SK-N-SH (cell line): ENCODE measurements at regions not wholly inside any gene's neighbourhood (a gene's known extent, or its start where the extent isn't known, plus 50 kb on each side); places are given as distances from the start of the nearest gene placed in this dataset.

Source experiments
- CTCF ChIA-PET: fragments of 300-600, 350-600 bp; formaldehyde crosslinking; extraction: SDS; loops from one replicate; lab custom pipeline; 2021; lab: Yijun Ruan, JAX
- POLR2A ChIA-PET: fragments of 350-600 bp; sonication (Branson Sonifier 250); formaldehyde crosslinking; extraction: SDS; loops from one replicate; lab custom pipeline; 2020; ENCODE audit warnings: antibody characterized with exemption, inconsistent platforms; lab: Yijun Ruan, JAX
- DNase-seq: peaks from one replicate; pipeline ENCODE4 v3.0.0; 2012
- H2AFZ ChIP-seq: fragments of 200-600 bp; sonication (generic); 2 replicates; pipeline ENCODE4 v1.8.1; 2016; ENCODE audit warnings: antibody characterized with exemption, mild to moderate bottlenecking, low read depth
- H3F3A ChIP-seq: fragments of 200-600 bp; sonication (generic); replicated peaks from 2 replicates; pipeline ENCODE3; 2016; ENCODE audit warnings: antibody characterized with exemption, mild to moderate bottlenecking; ENCODE audit not compliant: insufficient read depth
- H3K27ac ChIP-seq, 2 experiments: fragments of 200-500 bp in 1 of 2; fragments of 200-600 bp in 1 of 2; sonication (Bioruptor generic) in 1 of 2; sonication (generic), shearing (Covaris generic) in 1 of 2; 2 replicates each; pipeline versions ENCODE4 v1.5.1 to v1.6.1; 2014 to 2016; ENCODE audit warnings: low read depth in 2 of 2, inconsistent platforms in 1 of 2, low read length in 1 of 2, mild to moderate bottlenecking in 1 of 2, mixed read lengths in 1 of 2
- H3K27me3 ChIP-seq: fragments of 200-600 bp; sonication (generic), shearing (Covaris generic); 2 replicates; pipeline ENCODE4 v1.6.1; 2016; ENCODE audit warnings: mixed run types; ENCODE audit not compliant: insufficient read depth
- H3K36me3 ChIP-seq, 2 experiments: fragments of 200-500 bp in 1 of 2; fragments of 200-600 bp in 1 of 2; sonication (Bioruptor generic) in 1 of 2; sonication (generic) in 1 of 2; replicated peaks in 1 of 2; 2 replicates each; pipeline versions ENCODE3 to v1.5.1; 2014 to 2016; ENCODE audit warnings: low read length in 1 of 2, mild to moderate bottlenecking in 1 of 2; ENCODE audit not compliant: insufficient read depth in 2 of 2, control insufficient read depth in 1 of 2
- H3K4me1 ChIP-seq, 2 experiments: fragments of 200-500 bp in 1 of 2; fragments of 200-600 bp in 1 of 2; sonication (Bioruptor generic) in 1 of 2; sonication (generic), shearing (Covaris generic) in 1 of 2; 2 replicates each; pipeline versions ENCODE4 v1.5.1 to v1.6.1; 2014 to 2016; ENCODE audit warnings: low read depth in 1 of 2, low read length in 1 of 2, mixed run types in 1 of 2; ENCODE audit not compliant: insufficient read depth in 2 of 2, control insufficient read depth in 1 of 2
- H3K4me2 ChIP-seq: fragments of 200-600 bp; sonication (generic), shearing (Covaris generic); 2 replicates; pipeline ENCODE4 v1.6.1; 2017; ENCODE audit warnings: mixed run types
- H3K4me3 ChIP-seq, 2 experiments: fragments of 200-500 bp in 1 of 2; fragments of 200-600 bp in 1 of 2; sonication (Bioruptor generic) in 1 of 2; sonication (generic), shearing (Covaris generic) in 1 of 2; 2 replicates each; pipeline versions ENCODE4 v1.5.1 to v1.8.1; 2014 to 2016; ENCODE audit warnings: low read depth in 2 of 2, inconsistent platforms in 1 of 2, low read length in 1 of 2, mild to moderate bottlenecking in 1 of 2, mixed read lengths in 1 of 2, moderate library complexity in 1 of 2
- H3K79me2 ChIP-seq: fragments of 200-600 bp; sonication (generic); 2 replicates; pipeline ENCODE4 v1.8.1; 2017; ENCODE audit warnings: mild to moderate bottlenecking; ENCODE audit not compliant: insufficient read depth
- H3K9ac ChIP-seq: fragments of 200-600 bp; sonication (generic); 2 replicates; pipeline ENCODE4 v1.6.1; 2017; ENCODE audit warnings: mixed run types
- H3K9me2 ChIP-seq: fragments of 200-600 bp; sonication (generic); 2 replicates; pipeline ENCODE4 v1.6.1; 2017; ENCODE audit warnings: mixed run types
- H3K9me3 ChIP-seq: fragments of 200-600 bp; sonication (generic); 2 replicates; pipeline ENCODE4 v1.6.1; 2017; ENCODE audit warnings: mixed run types, mild to moderate bottlenecking, moderate library complexity
- H4K20me1 ChIP-seq: fragments of 200-600 bp; sonication (generic); 2 replicates; pipeline ENCODE4 v1.6.1; 2017; ENCODE audit warnings: mild to moderate bottlenecking, mixed run types; ENCODE audit not compliant: insufficient read depth
- EP300 ChIP-seq, 2 experiments: IDR thresholded peaks; 2 replicates each; pipeline versions ENCODE4 v1.4.0 to v1.6.1; 2012; ENCODE audit warnings: borderline replicate concordance in 1 of 2, low read depth in 1 of 2, low read length in 1 of 2
- FOSL2 ChIP-seq: IDR thresholded peaks from 2 replicates; pipeline ENCODE4 v1.4.0; 2012; ENCODE audit warnings: low read depth, mild to moderate bottlenecking, moderate library complexity, borderline replicate concordance
- FOXJ3 ChIP-seq: sonication (generic); formaldehyde crosslinking; IDR thresholded peaks from 2 replicates; pipeline ENCODE4 v1.5.1; 2020; ENCODE audit warnings: mild to moderate bottlenecking, missing genetic modification reagents
- FOXM1 ChIP-seq: IDR thresholded peaks from 2 replicates; pipeline ENCODE4 v1.4.0; 2012; ENCODE audit warnings: low read depth, mild to moderate bottlenecking
- GABPA ChIP-seq: IDR thresholded peaks from 2 replicates; pipeline ENCODE4 v1.4.0; 2012; ENCODE audit warnings: low read depth, mild to moderate bottlenecking
- JUND ChIP-seq: IDR thresholded peaks from 2 replicates; pipeline ENCODE4 v1.4.0; 2012
- MAX ChIP-seq: IDR thresholded peaks from 2 replicates; pipeline ENCODE4 v1.4.0; 2012; ENCODE audit warnings: low read depth
- MEF2A ChIP-seq: IDR thresholded peaks from 2 replicates; pipeline ENCODE4 v1.4.0; 2012; ENCODE audit warnings: low read depth, borderline replicate concordance
- NFIC ChIP-seq: IDR thresholded peaks from 2 replicates; pipeline ENCODE4 v1.4.0; 2012; ENCODE audit warnings: borderline replicate concordance
- NRF1 ChIP-seq: IDR thresholded peaks from 2 replicates; pipeline ENCODE4 v1.6.1; 2012; ENCODE audit warnings: low read depth, mild to moderate bottlenecking, low read length
- RAD21 ChIP-seq: IDR thresholded peaks from 2 replicates; pipeline ENCODE4 v1.6.1; 2012; ENCODE audit warnings: mild to moderate bottlenecking, low read length
- RCOR1 ChIP-seq: fragments of 150-350 bp; IDR thresholded peaks from 2 replicates; pipeline ENCODE4 v1.6.1; 2017; ENCODE audit warnings: antibody characterized with exemption, low read length
- RFX5 ChIP-seq: IDR thresholded peaks from 2 replicates; pipeline ENCODE4 v1.6.1; 2012; ENCODE audit warnings: mild to moderate bottlenecking, improper control_type of control experiment, low read length
- RXRA ChIP-seq: IDR thresholded peaks from 2 replicates; pipeline ENCODE4 v1.4.0; 2012; ENCODE audit warnings: low read depth, mild to moderate bottlenecking, borderline replicate concordance
- SIN3A ChIP-seq: IDR thresholded peaks from 2 replicates; pipeline ENCODE4 v1.6.1; 2012; ENCODE audit warnings: low read depth, mild to moderate bottlenecking, low read length, moderate library complexity, borderline replicate concordance
- TAF1 ChIP-seq: IDR thresholded peaks from 2 replicates; pipeline ENCODE4 v1.6.1; 2012; ENCODE audit warnings: low read depth, mild to moderate bottlenecking, low read length, moderate library complexity, borderline replicate concordance
- TEAD4 ChIP-seq: IDR thresholded peaks from 2 replicates; pipeline ENCODE4 v1.4.0; 2012; ENCODE audit warnings: mild to moderate bottlenecking, borderline replicate concordance; ENCODE audit not compliant: insufficient read depth
- USF2 ChIP-seq: fragments of 150-350 bp; IDR thresholded peaks from 2 replicates; pipeline ENCODE4 v1.6.1; 2017; ENCODE audit warnings: antibody characterized with exemption, low read length, low read depth, borderline replicate concordance
- YY1 ChIP-seq: IDR thresholded peaks from 2 replicates; pipeline ENCODE4 v1.4.0; 2012; ENCODE audit warnings: low read depth, mild to moderate bottlenecking
- WGBS: methylation state at CpG from one replicate; pipeline ENCODE4 v1.1.6; 2017; ENCODE audit warnings: low lambda C conversion rate; 5-methylcytosine and 5-hydroxymethylcytosine counted together
- TF ChIP-seq, protein P1 (sequence below): IDR thresholded peaks from 2 replicates; pipeline ENCODE4; 2012

GRCh38 chr2:182542501-182543258 is 115.8 kb upstream of the PDE1A start (continued):
- TF ChIP-seq SIN3A (no peak), FOXJ3 (CRISPR knock-in tag) (0 out of 2 replicates have a peak, but pooled peaks have one; percentile 37), EP300 (IDR thresholded peaks at IDR 0.05; ENCODE audit: borderline replicate concordance in 1 of 2, low read depth in 1 of 2, low read length in 1 of 2) (peak in 1 of 2 experiments; percentile 74; a peak in 2 of 4 replicates), JUND (no peak), MEF2A (no peak), FOSL2 (no peak; the same call in 1 of the 2 replicates), GABPA (no peak), USF2 (no peak), RAD21 (0 out of 2 replicates have a peak, but pooled peaks have one; percentile 3), NRF1 (no peak), YY1 (no peak), FOXM1 (no peak), RFX5 (no peak), RCOR1 (peak; percentile 75; the same call in 1 of the 2 replicates), TAF1 (no peak), TEAD4 (no peak)
- TF ChIP-seq, protein P1, sequence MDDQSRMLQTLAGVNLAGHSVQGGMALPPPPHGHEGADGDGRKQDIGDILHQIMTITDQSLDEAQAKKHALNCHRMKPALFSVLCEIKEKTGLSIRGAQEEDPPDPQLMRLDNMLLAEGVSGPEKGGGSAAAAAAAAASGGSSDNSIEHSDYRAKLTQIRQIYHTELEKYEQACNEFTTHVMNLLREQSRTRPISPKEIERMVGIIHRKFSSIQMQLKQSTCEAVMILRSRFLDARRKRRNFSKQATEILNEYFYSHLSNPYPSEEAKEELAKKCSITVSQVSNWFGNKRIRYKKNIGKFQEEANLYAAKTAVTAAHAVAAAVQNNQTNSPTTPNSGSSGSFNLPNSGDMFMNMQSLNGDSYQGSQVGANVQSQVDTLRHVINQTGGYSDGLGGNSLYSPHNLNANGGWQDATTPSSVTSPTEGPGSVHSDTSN: no peak
- TF ChIP-seq, all 33 proteins: peak for 7

DNA sequence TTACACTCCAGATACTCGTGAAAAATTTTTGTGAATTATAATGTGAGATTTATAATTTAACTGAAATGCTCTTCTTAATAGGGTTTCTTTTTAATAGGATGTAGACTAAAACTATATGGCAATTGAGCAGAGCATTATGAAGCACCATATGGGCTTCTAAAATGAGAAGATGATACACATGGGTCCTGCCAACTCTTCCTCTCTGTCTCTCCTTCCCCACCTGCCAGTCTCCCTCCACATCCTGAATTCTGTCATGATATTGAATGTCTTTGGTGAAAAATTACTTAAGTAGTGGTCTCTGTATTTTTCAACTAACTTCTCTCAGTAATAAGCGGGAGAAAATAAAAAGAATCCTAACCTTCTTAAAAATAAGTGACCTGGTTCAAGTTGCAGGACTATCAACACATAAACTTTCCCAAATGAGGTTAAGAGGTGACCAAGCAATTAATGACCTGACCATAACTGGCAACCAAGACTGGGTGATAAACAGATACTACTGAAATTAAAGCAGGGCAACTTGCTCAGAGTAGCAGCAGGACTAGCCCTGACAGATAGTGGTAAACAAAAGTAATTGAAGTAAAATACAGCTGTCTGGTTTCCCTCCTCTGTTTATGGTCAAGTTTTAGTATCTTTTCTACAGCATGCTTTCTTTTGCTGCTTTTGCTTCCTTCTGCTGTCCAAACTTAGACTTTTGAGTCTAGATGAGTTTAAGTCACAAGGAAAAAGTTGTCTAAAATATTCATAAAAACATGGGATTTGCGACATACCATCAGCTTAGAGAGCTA is 117.1 kb upstream of the PDE1A start:
- CTCF ChIA-PET: no interaction called here
- Histone ChIP-seq H2AFZ (no peak overlapping the region), H3K79me2 (no peaks in the 10 kb centered on the region), H3K9ac (no peak overlapping the region), H3K27me3 (no peaks in the 10 kb centered on the region), H3F3A (no peaks in the 10 kb centered on the region), H3K9me3 (no peaks in the 10 kb centered on the region), H3K4me2 (no peak overlapping the region), H3K4me3 (no peak overlapping the region)
- 90% methylated on average over 3 of the region's 3 CpGs for WGBS
- TF ChIP-seq MEF2A (no peak), RXRA (no peak), NRF1 (no peak), MAX (no peak), JUND (no peak), TAF1 (no peak), NFIC (no peak), SIN3A (no peak)
- TF ChIP-seq, all 33 proteins: peak for 0
- no peaks in the 10 kb centered on the region for H3K36me3 ChIP-seq
- no peaks in the 10 kb centered on the region for H4K20me1 ChIP-seq
- H3K9me2 ChIP-seq: no peaks in the 10 kb centered on the region
- DNase-seq: no peak
- POLR2A ChIA-PET: no interaction called here
- H3K4me1 ChIP-seq: peaks cover 0 to 21% of the 10 kb centered on the region in 2 experiments; a peak in 2 of 4 replicates
- H3K27ac ChIP-seq: peak overlapping the region in 1 of 2 experiments; percentile 43; a peak in 1 of 4 replicates
